Trophoblast cell (in vitro differentiated cells and primary cell): ENCODE measurements at regions not wholly inside any gene's neighbourhood (a gene's known extent, or its start where the extent isn't known, plus 50 kb on each side); places are given as distances from the start of the nearest gene placed in this dataset.
"Not testable (repeated sequence)": the region's sequence is repeated elsewhere in the genome, so short reads cannot be mapped to it uniquely, and the experiment has no call there.

ENCODE experiments used
- DNase-seq, 2 donors: peaks; one replicate each; pipeline ENCODE4 v3.0.0-alpha.2; 2016
- H2AFZ ChIP-seq: 2 replicates; pipeline ENCODE4 v1.6.1; 2013; ENCODE audit warnings: low read length, moderate library complexity, mild to moderate bottlenecking; ENCODE audit not compliant: insufficient read depth, poor library complexity
- H2AK5ac ChIP-seq: 2 replicates; pipeline ENCODE4 v1.6.1; 2013; ENCODE audit warnings: mild to moderate bottlenecking, low read length
- H2BK120ac ChIP-seq: 2 replicates; pipeline ENCODE4 v1.6.1; 2013; ENCODE audit warnings: low read length, mild to moderate bottlenecking, moderate library complexity; ENCODE audit not compliant: insufficient read depth, poor library complexity
- H2BK12ac ChIP-seq: 2 replicates; pipeline ENCODE4 v1.6.1; 2013; ENCODE audit warnings: mild to moderate bottlenecking, low read length, moderate library complexity
- H2BK5ac ChIP-seq: 2 replicates; pipeline ENCODE4 v1.6.1; 2013; ENCODE audit warnings: low read length, low read depth, moderate library complexity, mild to moderate bottlenecking; ENCODE audit not compliant: poor library complexity
- H3K14ac ChIP-seq: 2 replicates; pipeline ENCODE4 v1.6.1; 2013; ENCODE audit warnings: mild to moderate bottlenecking, low read length
- H3K18ac ChIP-seq: 2 replicates; pipeline ENCODE4 v1.6.1; 2013; ENCODE audit warnings: mild to moderate bottlenecking, low read length
- H3K23ac ChIP-seq: 2 replicates; pipeline ENCODE4 v1.6.1; 2013; ENCODE audit warnings: low read length
- H3K27ac ChIP-seq: 2 replicates; pipeline ENCODE4 v1.5.1; 2013; ENCODE audit warnings: low read depth, mild to moderate bottlenecking, inconsistent platforms, low read length, moderate library complexity
- H3K27me3 ChIP-seq: 2 replicates; pipeline ENCODE4 v1.6.1; 2013; ENCODE audit warnings: inconsistent platforms, mild to moderate bottlenecking, low read length, moderate library complexity; ENCODE audit not compliant: insufficient read depth
- H3K36me3 ChIP-seq, 2 experiments: 1 replicate in 1 of 2; 2 replicates in 1 of 2; pipeline ENCODE4 v1.6.1; 2013; ENCODE audit warnings: low read length in 2 of 2, mild to moderate bottlenecking in 2 of 2, moderate library complexity in 1 of 2; ENCODE audit not compliant: insufficient read depth in 2 of 2, control insufficient read depth in 1 of 2
- H3K4ac ChIP-seq: 2 replicates; pipeline ENCODE4 v1.6.1; 2013; ENCODE audit warnings: low read depth, mild to moderate bottlenecking, low read length, moderate library complexity
- H3K4me1 ChIP-seq, 2 experiments: 1 replicate in 1 of 2; 2 replicates in 1 of 2; pipeline ENCODE4 v1.6.1; 2013; ENCODE audit warnings: low read length in 2 of 2, mild to moderate bottlenecking in 2 of 2, moderate library complexity in 1 of 2; ENCODE audit not compliant: insufficient read depth in 2 of 2, control insufficient read depth in 1 of 2
- H3K4me2 ChIP-seq: 2 replicates; pipeline ENCODE4 v1.6.1; 2013; ENCODE audit warnings: inconsistent platforms, mild to moderate bottlenecking, low read length, moderate library complexity
- H3K4me3 ChIP-seq: 2 replicates; pipeline ENCODE4 v1.5.1; 2013; ENCODE audit warnings: mild to moderate bottlenecking, low read depth, low read length, inconsistent platforms
- H3K79me1 ChIP-seq: one replicate; pipeline ENCODE4 v1.6.1; 2013; ENCODE audit warnings: low read length
- H3K79me2 ChIP-seq: 2 replicates; pipeline ENCODE4 v1.6.1; 2013; ENCODE audit warnings: low read length, mild to moderate bottlenecking; ENCODE audit not compliant: control insufficient read depth, insufficient read depth, poor library complexity
- H3K9ac ChIP-seq: 2 replicates; pipeline ENCODE4 v1.6.1; 2013; ENCODE audit warnings: mild to moderate bottlenecking, low read length
- H3K9me3 ChIP-seq: 2 replicates; pipeline ENCODE4 v1.6.1; 2013; ENCODE audit warnings: low read depth, mild to moderate bottlenecking, control low read depth, inconsistent platforms, low read length; ENCODE audit not compliant: insufficient read depth
- H4K12ac ChIP-seq: 2 replicates; pipeline ENCODE4 v1.6.1; 2013; ENCODE audit warnings: low read depth, mild to moderate bottlenecking, low read length, moderate library complexity
- H4K8ac ChIP-seq: 2 replicates; pipeline ENCODE4 v1.6.1; 2013; ENCODE audit warnings: low read depth, mild to moderate bottlenecking, low read length, moderate library complexity
- H4K91ac ChIP-seq: one replicate; pipeline ENCODE4 v1.6.1; 2013; ENCODE audit warnings: low read depth, mild to moderate bottlenecking, low read length, moderate library complexity
- WGBS: extraction: QIAGEN DNeasy Blood & Tissue Kit; methylation state at CpG from one replicate; pipeline ENCODE4 v1.1.7; 2013; ENCODE audit warnings: missing lambda C conversion rate; ENCODE audit not compliant: insufficient read length, insufficient coverage; ENCODE audit errors: extremely low coverage; 5-methylcytosine and 5-hydroxymethylcytosine counted together

- H3K4me2 ChIP-seq, H3K4me3 ChIP-seq, H3K27ac ChIP-seq, H3K9ac ChIP-seq, H3K9me3 ChIP-seq, H3K36me3 ChIP-seq, H2BK120ac ChIP-seq, H3K14ac ChIP-seq, H3K79me2 ChIP-seq, H2BK12ac ChIP-seq, H3K18ac ChIP-seq, H3K4me1 ChIP-seq, H4K91ac ChIP-seq, H2AFZ ChIP-seq, H2AK5ac ChIP-seq, H3K23ac ChIP-seq, H3K79me1 ChIP-seq, H3K4ac ChIP-seq, H4K8ac ChIP-seq, H4K12ac ChIP-seq, H2BK5ac ChIP-seq, H3K27me3 ChIP-seq: not testable (repeated sequence)
- no CpG with 5 or more reads among the region's 21 CpGs for WGBS
- DNase-seq: peak; percentile 26 to 50
These were observed 169.1 kb downstream of the CCT8L2 start for GRCh38 chr22:16423476-16423875.

GRCh38 chr22:16417498-16417897 lies 175.1 kb downstream of the CCT8L2 start:
- not testable (repeated sequence) for H3K27ac ChIP-seq, H2AK5ac ChIP-seq, H3K79me2 ChIP-seq, H3K36me3 ChIP-seq, H2BK12ac ChIP-seq, H2AFZ ChIP-seq, H3K18ac ChIP-seq, H3K27me3 ChIP-seq, H2BK120ac ChIP-seq, H3K9ac ChIP-seq, H2BK5ac ChIP-seq, H3K79me1 ChIP-seq, H3K4me2 ChIP-seq, H3K4ac ChIP-seq, H3K23ac ChIP-seq, H3K4me3 ChIP-seq, H4K8ac ChIP-seq, H4K12ac ChIP-seq, H3K9me3 ChIP-seq, H4K91ac ChIP-seq, H3K14ac ChIP-seq, H3K4me1 ChIP-seq
- WGBS: no CpG with 5 or more reads among the region's 3 CpGs
- DNase-seq: peak; percentile 15 to 67

DNA sequence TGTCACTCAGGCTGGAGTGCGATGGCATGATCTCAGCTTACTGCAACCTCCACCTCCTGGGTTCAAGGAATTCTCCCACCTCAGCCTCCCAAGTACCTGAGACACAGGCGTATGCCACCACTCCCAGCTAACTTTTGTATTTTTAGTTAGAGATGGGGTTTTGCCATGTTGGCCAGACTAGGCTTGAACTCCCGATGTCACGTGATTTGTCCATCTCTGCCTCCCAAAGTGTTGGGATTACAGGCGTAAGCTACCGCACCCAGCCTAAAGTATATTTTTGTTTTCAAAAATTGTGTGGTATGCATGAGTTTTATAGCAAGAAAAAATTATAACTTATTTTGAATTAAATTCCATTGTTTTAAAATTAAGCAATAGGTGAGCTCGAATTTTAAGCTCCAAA lies 188.0 kb downstream of the CCT8L2 start:
- H2AFZ ChIP-seq, H3K14ac ChIP-seq, H3K23ac ChIP-seq, DNase-seq, H3K27ac ChIP-seq, H2BK5ac ChIP-seq, H4K8ac ChIP-seq, H3K36me3 ChIP-seq, H3K4ac ChIP-seq, H3K4me3 ChIP-seq, H3K4me2 ChIP-seq, H3K9ac ChIP-seq, H3K79me1 ChIP-seq, H2BK120ac ChIP-seq, H3K79me2 ChIP-seq, H3K27me3 ChIP-seq, H4K12ac ChIP-seq, H4K91ac ChIP-seq, H3K18ac ChIP-seq, H2AK5ac ChIP-seq, H2BK12ac ChIP-seq, H3K4me1 ChIP-seq: not testable (repeated sequence)
- WGBS: no CpG with 5 or more reads among the region's 7 CpGs
- peaks cover 10% of the 10 kb centered on the region for H3K9me3 ChIP-seq

DNA sequence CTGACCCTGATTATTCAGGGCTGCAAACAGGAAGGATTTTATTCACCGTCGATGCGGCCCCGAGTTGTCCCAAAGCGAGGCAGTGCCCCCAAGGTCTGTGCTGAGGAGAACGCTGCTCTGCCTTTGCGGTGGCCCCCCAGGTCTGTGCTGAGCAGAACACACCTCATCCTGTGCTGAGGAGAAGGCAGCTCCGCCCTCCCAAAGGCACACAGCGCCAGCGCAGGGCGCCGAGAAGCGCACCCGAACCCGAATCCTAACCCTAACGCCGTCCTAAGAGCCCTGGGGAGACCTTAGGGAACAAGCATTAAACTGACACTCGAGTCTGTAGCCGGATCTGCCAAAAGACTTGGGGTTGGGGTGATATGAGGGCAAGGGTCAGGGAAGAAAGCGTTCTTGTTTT lies 188.9 kb downstream of the CCT8L2 start:
- H3K4me3 ChIP-seq, H3K9ac ChIP-seq, H2BK5ac ChIP-seq, H2BK120ac ChIP-seq, H3K4me2 ChIP-seq, H3K23ac ChIP-seq, H3K79me1 ChIP-seq, H3K27ac ChIP-seq, H3K14ac ChIP-seq, H3K27me3 ChIP-seq, H2AK5ac ChIP-seq, H3K18ac ChIP-seq, H3K36me3 ChIP-seq, H4K8ac ChIP-seq, H3K4ac ChIP-seq, H3K79me2 ChIP-seq, H3K4me1 ChIP-seq, H2AFZ ChIP-seq, H2BK12ac ChIP-seq, H4K91ac ChIP-seq, DNase-seq, H4K12ac ChIP-seq: not testable (repeated sequence)
- WGBS: no CpG with 5 or more reads among the region's 20 CpGs
- peaks cover 10% of the 10 kb centered on the region for H3K9me3 ChIP-seq
